Activated naive CD4-positive, alpha-beta T cell treated with anti-CD3 and anti-CD28 coated beads, Interleukin-2, amount 50 U/mL, for 72 hours (primary cell): ENCODE measurements at regions not wholly inside any gene's neighbourhood (a gene's known extent, or its start where the extent isn't known, plus 50 kb on each side); places are given as distances from the start of the nearest gene placed in this dataset.
"Not testable (repeated sequence)": the region's sequence is repeated elsewhere in the genome, so short reads cannot be mapped to it uniquely, and the experiment has no call there.

Source experiments
- ATAC-seq, 2 donors: fragments of 150-1000 bp; cut with Tn5 transposase; 2 replicates each; pipeline ENCODE4 v1.10.0; 2021; ENCODE audit warnings: mild to moderate bottlenecking in 2 of 2, moderate library complexity in 2 of 2
- DNase-seq, 2 donors: peaks; one replicate each; pipeline ENCODE4 v3.0.0; 2021 to 2022; ENCODE audit warnings: low spot score in 2 of 2
- H3K27ac Mint-ChIP-seq, 2 donors: one replicate each; pipeline ENCODE4 v1.8.0; 2022; ENCODE audit warnings: mild to moderate bottlenecking in 2 of 2, mixed read lengths in 2 of 2
- H3K36me3 Mint-ChIP-seq, 2 donors: one replicate each; pipeline ENCODE4 v1.8.0; 2022; ENCODE audit warnings: mixed read lengths in 2 of 2
- H3K9me3 Mint-ChIP-seq, 2 donors: one replicate each; pipeline ENCODE4 v1.8.0; 2022; ENCODE audit warnings: mixed read lengths in 2 of 2

DNA sequence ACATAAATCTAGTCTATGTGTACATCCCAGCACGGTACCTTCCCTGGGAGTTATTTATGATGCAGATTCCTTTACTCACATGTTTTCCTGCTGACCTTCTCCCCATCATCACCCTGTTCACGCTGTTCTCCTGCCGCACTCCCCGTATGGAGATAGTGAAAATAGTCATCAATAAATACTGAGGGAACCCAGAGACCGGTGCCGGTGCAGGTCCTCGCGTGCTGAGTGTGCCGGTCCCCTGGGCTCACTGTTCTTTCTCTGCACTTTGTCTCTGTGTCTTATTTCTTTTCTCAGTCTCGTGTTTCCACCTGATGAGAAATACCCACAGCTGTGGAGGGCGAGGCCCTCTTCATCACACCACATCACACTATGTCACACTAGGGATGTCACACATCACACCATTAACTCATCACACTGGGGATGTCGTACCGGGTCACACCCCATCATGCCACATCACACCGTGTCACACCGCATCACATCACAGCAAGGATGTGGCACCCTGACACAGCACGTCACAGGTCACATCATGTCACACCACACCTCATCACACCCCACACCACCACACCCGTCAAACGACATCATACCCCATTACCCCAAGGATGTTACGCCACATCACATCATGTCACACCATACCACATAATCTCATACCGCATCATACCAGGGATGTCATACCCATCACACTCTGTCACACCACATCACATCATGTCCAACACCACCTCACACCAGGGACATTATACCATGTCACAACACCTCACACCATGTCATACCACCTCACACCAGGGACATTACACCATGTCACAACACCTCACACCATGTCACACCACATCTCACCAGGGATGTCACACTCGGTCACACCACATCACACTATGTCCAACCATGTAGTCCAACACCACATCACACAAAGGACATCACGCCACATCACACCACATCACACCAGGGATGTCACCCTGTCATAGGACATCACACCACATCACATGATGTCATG, 207.0 kb downstream of the TMEM121 start:
- H3K9me3 Mint-ChIP-seq = peaks cover 0 to 4% of the 10 kb centered on the region in 2 donors
- no peak overlapping the region for H3K27ac Mint-ChIP-seq
- H3K36me3 Mint-ChIP-seq = no peaks in the 10 kb centered on the region
- ATAC-seq = no peak
- DNase-seq = no peak

DNA sequence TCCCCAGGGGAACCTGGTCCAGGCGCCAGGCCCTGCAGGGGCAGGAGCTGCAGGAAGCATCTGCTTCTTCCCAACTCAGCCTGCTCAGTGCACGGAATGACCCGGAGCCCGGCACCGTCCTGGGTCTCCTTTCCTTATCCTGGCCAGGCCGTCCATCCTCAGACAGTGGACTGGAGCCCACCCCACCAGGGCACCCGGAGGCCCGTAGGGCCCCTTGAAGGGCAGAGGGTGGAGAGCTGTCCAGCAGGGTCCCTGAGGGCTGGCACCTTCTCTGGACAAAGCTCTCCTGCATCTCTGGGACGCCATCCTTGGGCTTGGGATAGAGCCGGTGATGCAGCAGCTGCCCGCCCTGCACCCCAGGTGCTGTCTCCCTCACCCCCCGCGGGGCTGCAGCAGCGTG, 207.9 kb downstream of the TMEM121 start:
- H3K36me3 Mint-ChIP-seq, H3K27ac Mint-ChIP-seq, DNase-seq, H3K9me3 Mint-ChIP-seq, ATAC-seq: not testable (repeated sequence)

- not testable (repeated sequence) for H3K27ac Mint-ChIP-seq, H3K36me3 Mint-ChIP-seq, DNase-seq, ATAC-seq, H3K9me3 Mint-ChIP-seq
Measured at GRCh38 chr14:105736331-105736730, 209.9 kb downstream of the TMEM121 start.

GRCh38 chr14:105737504-105738246, 211.3 kb downstream of the TMEM121 start:
- Mint-ChIP-seq H3K9me3 (no peaks in the 10 kb centered on the region), H3K36me3 (no peaks in the 10 kb centered on the region), H3K27ac (no peak overlapping the region)
- ATAC-seq (no peak), DNase-seq (no peak)

- DNase-seq (no peak), ATAC-seq (no peak)
- H3K9me3 Mint-ChIP-seq = no peaks in the 10 kb centered on the region
- no peaks in the 10 kb centered on the region for H3K36me3 Mint-ChIP-seq
- no peak overlapping the region for H3K27ac Mint-ChIP-seq
Measured at GRCh38 chr14:105738638-105739037, 212.3 kb downstream of the TMEM121 start.

DNA sequence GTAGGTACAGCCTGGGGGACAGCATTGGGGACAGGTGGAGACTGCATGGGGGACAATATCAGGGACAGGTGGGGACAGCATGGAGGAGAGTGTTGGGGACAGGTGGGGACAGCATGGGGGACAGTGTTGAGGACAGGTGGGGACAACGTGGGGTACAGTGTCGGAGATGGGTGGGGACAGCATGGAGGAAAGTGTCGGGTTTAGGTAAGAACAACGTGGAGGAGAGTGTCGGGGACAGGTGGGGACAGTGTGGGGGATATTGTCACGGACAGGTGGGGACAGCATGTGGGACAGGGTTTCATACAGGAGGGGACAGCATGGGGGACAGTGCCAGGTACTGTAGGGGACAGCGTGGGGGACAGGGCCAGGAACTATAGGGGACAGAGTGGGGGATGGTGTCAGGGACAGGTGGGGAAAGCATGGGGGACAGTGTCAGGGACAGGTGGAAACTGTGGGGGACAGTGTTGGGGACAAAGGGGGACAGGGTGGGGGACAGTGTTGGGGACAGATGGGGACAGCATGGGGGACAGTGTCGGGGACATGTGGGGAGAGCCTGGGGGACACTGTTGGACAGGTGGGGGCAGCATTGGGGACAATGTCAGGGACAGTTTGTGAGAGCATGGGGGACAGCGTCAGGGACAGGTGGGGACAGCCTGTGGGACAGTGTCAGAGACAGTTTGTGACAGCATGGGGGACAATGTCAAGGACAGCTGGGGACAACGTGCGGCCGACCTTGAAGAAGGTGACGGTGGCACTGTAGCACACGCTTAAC, 213.1 kb downstream of the TMEM121 start:
- no peak overlapping the region for H3K27ac Mint-ChIP-seq
- H3K36me3 Mint-ChIP-seq = no peaks in the 10 kb centered on the region
- no peaks in the 10 kb centered on the region for H3K9me3 Mint-ChIP-seq
- DNase-seq (no peak), ATAC-seq (no peak)

DNA sequence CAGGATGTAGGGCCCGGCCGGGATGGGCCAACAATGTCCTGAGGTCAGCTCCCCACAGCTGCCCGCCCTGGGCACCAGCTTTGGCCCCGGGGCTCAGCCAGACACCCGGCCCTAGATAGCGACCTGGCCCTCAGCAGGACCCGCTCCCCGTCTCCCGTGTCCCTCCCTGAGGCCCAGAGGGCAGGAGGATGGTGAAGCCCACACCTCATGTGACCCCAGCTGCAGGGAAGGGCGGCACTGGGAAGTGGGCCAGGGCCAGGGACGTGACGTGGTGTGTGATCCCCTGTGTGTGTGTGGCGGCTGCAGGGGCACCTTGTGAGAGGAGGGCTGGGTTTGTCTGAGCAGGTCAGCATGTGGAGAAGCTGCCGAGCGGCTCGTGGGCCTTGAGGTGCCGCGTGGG, 213.9 kb downstream of the TMEM121 start:
- H3K27ac Mint-ChIP-seq, DNase-seq, H3K9me3 Mint-ChIP-seq, ATAC-seq, H3K36me3 Mint-ChIP-seq: not testable (repeated sequence)

DNA sequence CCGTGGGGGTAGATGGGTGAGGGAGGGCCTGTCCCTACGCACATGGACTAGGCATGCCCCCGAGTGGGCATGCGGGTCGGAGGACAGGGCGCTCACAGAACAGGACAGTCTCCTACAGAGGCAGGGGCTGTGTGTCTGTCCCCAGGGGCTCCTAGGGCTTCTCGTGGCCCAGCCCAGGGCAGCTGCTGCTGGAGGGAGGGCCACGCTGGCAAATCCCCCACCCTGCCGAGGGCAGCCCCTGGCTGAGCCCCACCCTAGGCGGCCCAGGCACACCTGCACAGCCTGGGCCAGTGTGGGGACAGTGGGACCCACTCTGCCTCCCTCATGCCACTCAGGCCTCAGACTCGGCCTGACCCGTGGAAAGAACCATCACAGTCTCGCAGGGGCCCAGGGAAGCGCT, 214.6 kb downstream of the TMEM121 start:
- not testable (repeated sequence) for H3K36me3 Mint-ChIP-seq, H3K27ac Mint-ChIP-seq, ATAC-seq, DNase-seq, H3K9me3 Mint-ChIP-seq

GRCh38 chr14:105741707-105742530, 215.5 kb downstream of the TMEM121 start:
- not testable (repeated sequence) for H3K9me3 Mint-ChIP-seq, ATAC-seq

GRCh38 chr14:105742531-105742848, 216.1 kb downstream of the TMEM121 start:
- ATAC-seq = no peak
- Mint-ChIP-seq H3K27ac (no peak overlapping the region), H3K9me3 (no peaks in the 10 kb centered on the region), H3K36me3 (no peaks in the 10 kb centered on the region)
- DNase-seq = no peak

More at GRCh38 chr14:105741707-105742530, 215.5 kb downstream of the TMEM121 start:
- not testable (repeated sequence) for H3K36me3 Mint-ChIP-seq, DNase-seq, H3K27ac Mint-ChIP-seq

GRCh38 chr14:105742904-105743701, 216.7 kb downstream of the TMEM121 start:
- not testable (repeated sequence) for H3K36me3 Mint-ChIP-seq, H3K27ac Mint-ChIP-seq, DNase-seq, H3K9me3 Mint-ChIP-seq
- peak in 1 of 2 donors; percentile 26 for ATAC-seq

GRCh38 chr14:105744213-105744787, 217.9 kb downstream of the TMEM121 start:
- ATAC-seq, H3K27ac Mint-ChIP-seq, DNase-seq, H3K9me3 Mint-ChIP-seq, H3K36me3 Mint-ChIP-seq: not testable (repeated sequence)

- Mint-ChIP-seq H3K27ac (no peak overlapping the region), H3K9me3 (no peaks in the 10 kb centered on the region), H3K36me3 (no peaks in the 10 kb centered on the region)
- ATAC-seq (no peak), DNase-seq (no peak)
Measured at GRCh38 chr14:105745433-105746123, 219.2 kb downstream of the TMEM121 start.

- Mint-ChIP-seq H3K36me3 (no peaks in the 10 kb centered on the region), H3K27ac (no peak overlapping the region), H3K9me3 (no peaks in the 10 kb centered on the region)
- DNase-seq (no peak), ATAC-seq (no peak)
Measured at GRCh38 chr14:105746124-105746514, 219.7 kb downstream of the TMEM121 start.
